COLO668 (cell line): ENCODE measurements at regions not wholly inside any gene's neighbourhood (a gene's known extent, or its start where the extent isn't known, plus 50 kb on each side); places are given as distances from the start of the nearest gene placed in this dataset.
A peak's percentile ranks its signal among the peaks of the same experiment; 100 is the strongest.
"Not testable (repeated sequence)": the region's sequence is repeated elsewhere in the genome, so short reads cannot be mapped to it uniquely, and the experiment has no call there.

Experiments
- DNase-seq: peaks from one replicate; lab custom pipeline; 2025; ENCODE audit not compliant: unreplicated experiment; lab: John Stamatoyannopoulos, UW

DNA sequence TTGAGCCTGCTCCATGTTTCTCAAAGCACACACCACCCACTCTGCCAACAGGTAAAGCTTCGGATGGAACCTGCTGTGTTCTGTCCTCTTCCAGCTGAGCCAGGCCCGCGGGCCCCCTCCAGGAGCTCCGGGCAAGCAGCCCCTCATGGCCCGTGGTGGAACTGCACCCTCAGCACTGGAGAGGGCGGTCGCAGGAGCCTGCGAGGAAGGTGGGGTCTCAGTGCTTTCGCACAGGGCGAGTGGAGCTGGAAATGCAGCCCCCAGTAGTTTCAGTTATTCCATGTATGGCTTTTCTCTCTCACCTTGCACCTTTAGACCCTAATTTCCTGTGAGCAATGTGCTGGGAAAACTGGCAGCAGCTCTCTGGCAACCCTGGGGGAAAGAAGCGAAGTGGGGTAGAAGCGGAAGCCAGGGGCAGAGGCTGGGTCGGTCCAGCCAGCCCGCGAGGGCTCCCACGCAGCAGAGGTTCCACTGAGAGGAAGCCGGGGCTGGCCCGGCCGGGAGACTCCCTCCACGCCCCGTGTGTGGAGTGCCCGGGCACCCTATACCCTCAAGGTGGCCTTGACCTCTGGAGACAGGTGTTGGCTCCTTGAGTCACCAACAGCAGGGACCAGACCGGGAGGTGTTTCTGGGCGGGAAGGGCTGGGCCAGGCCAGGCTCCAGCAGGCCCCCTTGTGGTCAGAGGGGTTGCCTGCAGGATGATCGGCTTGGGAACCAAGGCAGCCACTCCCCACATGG, 119.9 kb upstream of the TMEM45B start:
- DNase-seq: peak; percentile 64

DNA sequence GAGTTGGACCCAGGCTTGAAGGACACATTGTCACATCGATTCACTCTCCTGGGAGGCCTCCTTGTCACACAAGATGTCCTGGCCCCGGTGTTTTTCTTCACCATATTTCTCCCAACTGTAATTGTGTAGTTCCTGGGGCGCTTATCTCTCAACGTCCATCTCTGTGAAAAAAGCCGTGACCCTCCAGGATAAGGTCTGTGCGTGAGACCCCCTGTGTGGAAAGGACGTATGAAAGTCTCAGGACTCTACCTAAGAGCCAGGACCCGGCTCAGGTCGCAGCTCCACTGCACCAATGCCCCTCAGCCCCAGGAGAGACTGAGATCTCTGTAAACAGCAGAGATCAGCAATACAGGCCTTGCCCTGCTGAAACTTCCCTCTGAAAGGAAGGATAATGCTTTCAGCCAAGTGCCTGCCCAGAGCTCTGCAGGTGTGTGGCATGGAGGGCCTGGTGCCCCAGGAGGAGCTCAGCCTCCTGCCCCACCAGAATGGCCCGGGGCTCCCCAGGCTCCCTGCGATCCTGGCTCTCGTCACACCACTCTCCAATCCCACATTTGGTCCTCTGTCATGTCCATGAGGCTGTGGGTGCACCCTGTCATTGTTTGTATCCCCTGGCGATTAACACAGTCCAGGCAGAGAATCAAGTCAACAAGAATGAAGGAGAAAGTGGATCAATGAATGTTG, 119.2 kb upstream of the TMEM45B start:
- no peak for DNase-seq

DNA sequence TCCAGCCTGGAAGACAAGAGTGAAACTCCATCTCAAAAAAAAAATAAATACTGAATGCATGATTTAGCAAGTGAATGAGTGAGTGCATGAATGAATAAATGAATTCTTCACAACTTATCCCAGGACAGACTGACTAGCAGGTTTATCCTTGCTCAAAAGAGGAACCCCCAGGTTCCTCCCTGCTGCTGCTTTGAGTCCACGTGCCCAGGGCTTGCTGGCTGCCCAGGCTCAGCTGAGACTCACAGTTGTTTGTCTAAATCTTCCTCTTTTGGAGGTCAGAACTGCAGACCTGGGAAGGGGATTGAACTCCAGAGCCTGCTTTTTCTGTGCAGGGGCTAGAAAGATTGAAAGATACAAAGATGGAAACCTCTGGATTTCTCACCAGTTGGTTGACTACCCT, 117.4 kb upstream of the TMEM45B start:
- no peak for DNase-seq

DNA sequence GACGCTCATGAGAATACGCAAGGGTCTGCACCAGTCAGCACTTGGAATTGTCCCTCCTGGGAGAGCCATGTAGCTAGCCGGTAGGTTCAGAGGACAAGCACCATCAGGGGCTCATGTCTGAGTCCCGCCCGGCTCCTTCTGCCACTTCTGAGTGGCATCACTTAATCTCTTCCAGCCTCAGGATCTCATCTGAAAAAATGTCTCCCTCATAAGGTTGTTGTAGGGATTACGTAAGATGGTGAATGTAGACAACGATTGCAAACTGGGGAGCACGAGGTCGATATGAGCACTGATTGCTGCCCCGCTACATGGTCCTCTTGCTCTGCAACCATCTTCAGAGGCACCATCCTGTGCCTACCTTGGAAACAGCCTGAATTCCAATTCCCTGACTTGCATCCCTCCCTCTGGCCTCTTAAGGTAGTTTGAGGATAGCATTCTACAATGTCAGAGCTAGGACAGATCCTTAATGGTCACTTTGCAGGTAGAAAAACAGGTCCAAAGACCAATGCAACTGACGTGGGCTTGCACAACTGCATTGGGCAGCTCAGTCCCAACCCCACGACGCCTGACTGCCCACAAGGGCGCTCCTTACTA, 115.8 kb upstream of the TMEM45B start:
- no peak for DNase-seq

DNA sequence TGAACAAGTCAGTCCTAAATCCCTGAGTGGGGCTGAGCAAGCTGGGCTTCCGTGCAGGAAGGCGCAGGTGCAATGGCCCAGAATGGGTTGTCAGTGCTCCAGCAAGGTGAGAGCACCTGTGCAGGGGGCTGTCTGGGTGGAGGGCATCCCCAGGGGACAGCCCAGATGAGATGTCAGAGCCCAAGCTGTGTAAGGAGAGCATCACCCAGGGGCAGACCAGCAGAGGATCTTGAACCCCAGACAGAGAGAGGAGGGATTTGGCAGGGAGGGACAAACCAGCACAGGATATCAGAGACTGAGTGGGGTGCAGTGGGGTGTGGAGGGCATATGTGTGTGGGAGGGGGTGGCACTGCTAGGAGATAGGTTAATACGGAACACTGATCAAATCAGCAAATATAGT, 114.9 kb upstream of the TMEM45B start:
- DNase-seq: no peak

DNA sequence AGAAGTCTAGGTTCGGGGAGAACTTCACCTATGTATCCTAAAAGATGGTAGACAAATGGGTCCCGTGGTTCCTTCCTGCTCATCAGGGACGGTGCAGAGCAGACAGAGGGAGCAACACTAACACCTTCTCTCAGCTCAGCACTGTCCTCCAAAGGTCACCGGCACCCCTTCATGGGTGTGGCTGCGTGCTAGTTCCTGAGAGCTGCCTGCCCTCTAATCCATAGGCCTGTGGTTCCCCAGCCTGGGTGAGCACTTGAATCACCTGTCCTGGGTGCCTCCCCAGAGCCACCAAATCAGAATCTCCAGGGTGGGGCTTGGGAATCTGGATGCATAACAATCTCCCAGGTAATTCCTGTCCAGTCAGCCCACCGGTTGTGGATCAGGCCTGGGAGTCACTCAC, 113.9 kb upstream of the TMEM45B start:
- no peak for DNase-seq

DNA sequence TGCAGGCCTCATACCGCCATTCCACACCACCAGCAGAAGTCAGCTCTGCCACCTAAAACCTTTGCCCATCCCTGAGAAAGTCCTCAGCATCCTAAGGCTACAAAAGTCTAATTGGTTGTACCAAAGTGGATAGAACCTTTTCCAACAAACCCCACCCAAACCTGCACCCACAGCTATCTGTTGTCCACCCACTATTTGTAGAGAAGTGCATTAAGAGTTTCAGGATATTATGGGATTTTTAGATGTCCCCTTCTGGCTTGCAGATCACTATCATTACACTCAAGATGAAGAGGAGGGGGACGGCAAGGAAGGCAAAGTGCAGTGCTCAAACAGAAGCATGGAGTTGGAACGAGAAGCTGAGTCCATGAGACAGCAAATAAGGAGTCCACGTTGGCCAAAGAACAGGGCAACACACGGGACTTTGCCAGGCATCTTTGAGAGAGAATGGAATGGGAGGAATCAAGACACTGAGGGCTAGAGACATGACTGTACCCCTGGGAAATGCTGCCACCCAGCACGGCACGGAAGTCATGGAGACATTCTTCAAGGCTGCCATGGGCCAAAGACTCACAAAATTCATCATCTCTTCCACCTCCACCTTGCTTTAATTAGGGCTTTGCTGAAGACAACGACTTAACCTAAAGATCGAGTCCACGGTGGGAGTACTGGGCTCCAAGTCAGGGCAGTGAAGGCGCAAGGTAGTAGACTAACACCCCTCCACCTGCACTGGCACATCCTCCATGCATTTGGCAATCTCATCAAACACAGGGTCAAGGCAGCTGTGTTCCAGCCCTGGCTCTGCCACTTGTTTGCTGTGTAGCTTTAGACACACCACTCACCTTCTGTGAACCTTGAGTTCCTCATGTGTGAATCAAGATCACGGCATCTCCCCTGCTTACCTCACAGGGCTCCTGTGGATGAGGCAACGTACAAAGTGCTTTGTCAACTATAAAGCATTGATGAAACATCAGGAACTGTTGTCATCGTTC, 112.9 kb upstream of the TMEM45B start:
- DNase-seq: no peak

DNA sequence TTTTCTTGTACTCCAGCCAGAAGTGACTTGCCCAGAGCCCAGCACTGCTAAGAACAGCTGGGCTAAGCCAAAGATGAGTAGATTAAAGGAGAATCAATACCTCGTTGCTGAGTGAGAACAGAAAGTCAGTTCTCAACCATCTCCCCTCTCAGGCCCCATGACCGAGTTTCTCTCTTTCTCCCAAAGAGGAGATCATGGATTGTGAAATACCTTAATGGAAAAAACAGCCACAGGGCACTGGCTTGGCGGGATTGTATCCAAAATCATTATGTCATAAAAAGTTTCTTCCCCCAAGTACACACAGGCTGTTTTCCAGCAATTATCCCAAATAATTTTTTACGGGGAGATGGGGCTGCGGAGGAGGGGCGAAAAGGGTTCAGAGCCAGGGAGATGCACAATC, 111.8 kb upstream of the TMEM45B start:
- no peak for DNase-seq

DNA sequence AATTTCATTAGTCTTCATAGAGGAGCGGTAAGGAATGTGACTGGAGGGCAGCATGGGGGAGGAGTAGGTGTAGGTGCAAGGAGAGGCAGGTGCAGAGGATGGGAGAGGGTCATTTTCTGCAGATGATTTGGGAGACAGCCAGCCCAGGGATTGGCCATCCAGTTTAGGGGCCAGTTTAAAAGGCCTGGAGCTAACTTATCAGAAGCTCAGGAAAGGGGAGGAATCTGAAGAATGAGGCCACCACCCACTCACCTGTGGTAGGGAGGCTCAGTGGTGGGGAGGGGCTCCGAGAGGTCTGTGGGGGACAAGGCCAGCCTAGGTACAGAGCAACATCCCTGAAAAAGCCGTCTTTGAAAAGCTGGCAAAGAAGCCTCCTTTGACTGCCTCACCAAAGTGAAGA, 110.8 kb upstream of the TMEM45B start:
- DNase-seq: no peak

DNA sequence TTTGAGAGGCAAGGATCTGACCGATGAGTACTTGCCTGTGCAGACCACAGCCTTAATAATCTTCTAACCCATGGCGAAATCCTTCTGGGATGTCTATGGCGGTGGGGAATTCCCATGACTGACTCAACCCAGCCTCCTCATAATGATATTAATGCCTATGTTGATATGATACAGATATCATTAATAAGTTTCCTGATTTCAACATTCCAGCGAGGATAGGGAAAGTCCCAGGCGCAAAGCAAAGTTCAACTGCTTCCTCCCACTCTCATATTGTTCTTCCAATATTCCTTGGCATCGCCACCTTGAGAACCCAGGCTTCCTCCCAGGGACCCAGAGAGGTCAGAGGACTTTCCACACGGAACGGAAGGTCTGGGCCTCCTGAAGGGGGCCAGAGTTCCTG, 110.3 kb upstream of the TMEM45B start:
- no peak for DNase-seq

DNA sequence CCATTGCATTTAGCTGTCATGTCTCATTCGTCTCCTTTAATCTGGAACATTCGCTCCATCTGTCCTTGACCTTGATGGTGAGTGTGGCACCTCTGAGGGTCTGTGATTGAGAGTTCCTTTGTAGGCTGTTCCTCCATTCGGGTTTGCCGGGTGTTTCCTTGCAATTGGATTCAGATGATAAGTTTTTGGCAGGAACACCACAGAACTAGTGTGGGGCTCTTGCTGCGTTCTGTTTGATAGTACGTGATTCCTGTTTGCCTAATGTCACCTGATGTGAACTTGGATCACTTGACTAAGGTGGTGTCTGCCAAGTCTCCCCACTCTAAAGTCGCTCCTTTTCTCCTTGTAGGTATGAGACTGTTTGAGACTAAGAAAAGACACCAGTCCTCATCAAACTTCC, 109.7 kb upstream of the TMEM45B start:
- no peak for DNase-seq

DNA sequence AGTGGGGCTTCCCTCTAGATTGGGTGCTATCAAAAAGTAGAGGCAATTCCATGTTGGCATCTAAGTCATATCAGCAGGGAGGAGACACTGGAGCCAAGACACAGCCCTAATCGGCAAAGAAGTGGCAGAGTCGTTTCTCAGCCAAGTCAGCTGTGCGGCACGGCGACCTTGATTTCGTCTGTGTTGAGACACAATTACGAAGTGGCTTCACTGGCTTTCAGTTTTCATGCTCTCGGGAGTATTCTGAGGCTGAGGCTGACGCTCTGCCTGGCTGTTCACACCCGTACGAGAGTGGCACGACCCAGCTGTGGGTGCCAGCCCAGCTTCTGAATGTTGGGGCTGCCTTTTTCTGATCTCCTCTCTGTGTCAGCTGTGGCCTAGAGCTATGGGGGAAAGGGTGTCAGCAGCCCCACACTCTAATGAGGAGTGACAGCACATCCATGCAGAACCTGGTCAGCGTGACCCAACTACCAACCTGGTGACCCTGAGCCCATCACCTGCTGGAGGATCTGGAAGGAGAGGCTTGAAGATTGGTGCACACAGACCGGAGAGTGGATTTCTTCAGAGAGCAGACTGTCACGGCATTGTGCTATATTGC, 105.7 kb upstream of the TMEM45B start:
- DNase-seq: no peak

DNA sequence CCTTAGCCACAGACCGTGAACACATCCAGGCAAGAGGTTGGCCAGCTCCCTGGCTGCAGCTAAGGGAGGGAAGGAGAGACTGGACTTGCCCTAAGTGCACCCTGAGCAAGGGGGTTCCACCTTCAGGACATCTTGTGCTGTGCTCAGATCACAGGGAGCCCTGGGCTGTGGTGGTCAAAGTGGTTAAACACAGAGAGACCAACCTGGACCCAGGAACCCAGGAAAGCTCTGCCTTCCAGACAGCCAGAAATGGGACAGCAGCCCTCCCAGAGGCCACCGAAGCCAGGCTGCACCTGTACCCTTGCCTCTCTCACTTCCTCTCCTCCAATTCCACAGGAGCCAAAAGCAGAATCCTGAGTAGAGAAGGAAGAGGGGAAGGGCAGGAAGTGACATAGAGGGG, 105.2 kb upstream of the TMEM45B start:
- DNase-seq: no peak

DNA sequence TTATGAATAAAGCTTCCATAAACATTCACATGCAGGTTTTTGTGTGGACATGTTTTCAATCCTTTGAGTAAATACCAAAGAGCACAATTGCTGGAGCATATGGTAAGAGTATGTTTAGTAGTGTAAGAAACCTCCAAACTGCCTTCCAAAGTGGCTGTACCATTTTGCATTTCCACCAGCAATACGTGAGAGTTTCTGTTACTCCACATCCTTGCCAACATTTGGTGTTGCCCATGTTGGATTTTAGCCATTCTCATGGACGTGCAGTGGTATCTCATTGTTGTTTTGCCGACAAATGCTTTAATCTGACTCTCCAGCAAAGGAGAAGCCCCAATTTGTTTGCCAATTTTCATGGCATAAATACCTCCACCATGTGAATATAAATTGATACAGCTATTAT, 103.9 kb upstream of the TMEM45B start:
- no peak for DNase-seq

DNA sequence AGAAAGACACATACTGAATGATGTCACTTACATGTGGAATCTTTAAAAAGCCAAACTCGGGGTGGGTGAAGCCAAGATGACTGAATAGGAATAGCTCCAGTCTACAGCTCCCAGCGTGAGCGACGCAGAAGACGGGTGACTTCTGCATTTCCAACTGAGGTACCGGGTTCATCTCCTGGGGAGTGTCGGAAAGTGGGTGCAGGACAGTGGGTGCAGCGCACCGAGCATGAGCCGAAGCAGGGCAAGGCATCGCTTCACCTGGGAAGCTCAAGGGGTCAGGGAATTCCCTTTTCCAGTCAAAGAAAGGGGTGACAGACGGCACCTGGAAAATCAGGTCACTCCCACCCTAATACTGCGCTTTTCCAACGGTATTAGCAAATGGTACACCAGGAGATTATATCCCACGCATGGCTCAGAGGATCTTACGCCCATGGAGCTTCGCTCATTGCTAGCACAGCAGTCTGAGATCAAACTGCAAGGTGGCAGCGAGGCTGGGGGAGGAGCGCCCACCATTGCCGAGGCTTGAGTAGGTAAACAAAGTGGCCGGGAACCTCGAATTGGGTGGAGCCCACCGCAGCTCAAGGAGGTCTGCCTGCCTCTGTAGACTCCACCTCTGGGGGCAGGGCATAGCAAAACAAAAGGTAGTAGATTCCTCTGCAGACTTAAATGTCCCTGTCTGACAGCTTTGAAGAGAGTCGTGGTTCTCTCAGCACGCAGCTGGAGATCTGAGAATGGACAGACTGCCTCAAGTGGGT, 103.0 kb upstream of the TMEM45B start:
- not testable (repeated sequence) for DNase-seq

DNA sequence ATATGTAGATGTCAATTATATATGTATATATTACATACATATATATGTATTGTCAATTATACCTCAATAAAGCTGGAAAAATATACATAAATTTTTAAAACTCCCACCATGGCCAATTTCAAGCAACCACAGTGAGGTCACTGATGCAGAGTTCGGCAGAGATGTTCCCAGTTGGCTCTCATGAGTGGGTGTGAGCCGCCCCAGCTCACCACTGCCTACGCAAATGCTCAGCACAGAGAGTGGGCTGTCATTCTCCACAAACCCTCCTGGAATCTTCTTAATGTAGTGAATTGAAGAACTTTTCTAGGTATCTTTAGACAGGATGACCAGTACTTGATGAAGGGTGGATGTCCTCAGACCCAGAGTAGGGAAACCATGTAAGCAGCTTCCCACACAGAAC, 96.6 kb upstream of the TMEM45B start:
- no peak for DNase-seq

DNA sequence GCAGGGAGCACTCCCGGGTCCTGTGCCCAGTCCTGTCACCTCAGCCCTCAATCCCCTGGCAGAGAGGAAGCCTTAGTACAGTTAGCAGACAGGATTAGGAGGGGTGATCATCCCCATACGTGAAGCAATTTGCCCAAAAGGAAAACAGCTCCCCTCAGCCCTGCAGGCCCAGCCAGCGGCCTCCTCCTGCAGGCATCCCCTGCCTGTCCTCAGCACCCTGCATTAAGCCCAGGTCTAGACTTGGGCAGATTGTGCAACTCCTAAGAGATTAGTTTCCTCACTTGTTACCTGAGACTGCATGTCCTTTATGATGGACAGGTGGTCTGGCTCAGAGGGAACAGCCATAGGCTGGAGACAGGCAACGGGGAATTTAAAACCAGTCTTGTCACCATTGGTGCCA, 95.5 kb upstream of the TMEM45B start:
- no peak for DNase-seq

DNA sequence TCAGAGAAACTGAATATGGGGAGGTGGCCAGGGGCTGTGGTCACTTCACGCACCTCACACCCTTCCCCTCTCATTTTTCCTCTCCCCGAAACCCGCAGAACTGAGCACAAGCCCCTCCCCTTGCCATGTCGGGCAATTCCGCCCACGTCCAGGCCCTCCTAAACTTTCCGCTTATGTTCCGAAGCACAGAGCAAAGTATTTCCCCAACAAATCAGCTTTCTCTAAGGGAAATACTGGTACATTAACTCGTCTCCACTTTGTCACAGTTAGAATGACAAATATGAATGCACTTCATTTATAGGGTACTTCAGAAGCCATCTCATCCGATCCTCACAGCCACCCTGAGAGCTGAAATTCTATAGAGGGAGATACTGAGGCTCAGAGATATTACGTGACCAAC, 94.7 kb upstream of the TMEM45B start:
- no peak for DNase-seq

DNA sequence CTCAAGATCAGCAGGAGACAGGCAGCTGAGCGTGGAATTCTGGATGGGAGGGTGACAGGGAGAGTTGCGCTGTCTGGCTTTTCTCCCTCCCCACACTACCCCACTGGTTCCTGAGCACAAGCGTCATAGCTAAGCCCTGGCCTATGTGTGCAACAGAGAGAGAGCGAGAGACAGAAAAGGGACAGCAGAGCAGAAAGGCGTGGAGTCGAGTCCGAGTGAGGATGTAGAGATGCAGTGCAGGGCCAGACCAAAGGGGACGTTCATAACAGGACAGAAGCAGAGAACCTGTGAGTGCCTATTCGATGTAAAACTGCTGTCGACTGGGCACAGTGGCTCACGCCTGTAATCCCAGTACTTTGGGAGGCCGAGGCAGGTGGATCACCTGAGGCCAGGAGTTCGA, 94.0 kb upstream of the TMEM45B start:
- DNase-seq: no peak

DNA sequence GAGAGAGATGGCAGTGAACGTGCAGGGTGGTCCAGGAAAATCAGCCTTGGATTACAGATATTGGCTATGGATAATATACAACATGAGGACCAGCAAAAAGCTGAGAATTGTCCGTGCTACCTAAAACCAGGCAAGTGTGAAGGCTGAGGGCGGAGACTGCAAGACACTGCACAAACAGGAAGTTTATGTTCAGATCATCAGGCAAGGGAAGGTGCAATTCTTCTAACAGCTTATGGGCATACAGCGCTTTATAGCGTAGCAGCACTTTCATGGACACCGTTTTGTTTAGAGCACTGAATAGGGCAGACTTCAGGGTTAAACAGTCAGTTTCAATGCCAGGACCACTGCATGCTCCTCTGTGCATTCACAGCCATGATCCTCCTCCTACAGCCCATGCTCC, 93.1 kb upstream of the TMEM45B start:
- DNase-seq: no peak
